ENCODE measurements at regions not wholly inside any gene's neighbourhood (a gene's known extent, or its start where the extent isn't known, plus 50 kb on each side); places are given as distances from the start of the nearest gene placed in this dataset.

DNA sequence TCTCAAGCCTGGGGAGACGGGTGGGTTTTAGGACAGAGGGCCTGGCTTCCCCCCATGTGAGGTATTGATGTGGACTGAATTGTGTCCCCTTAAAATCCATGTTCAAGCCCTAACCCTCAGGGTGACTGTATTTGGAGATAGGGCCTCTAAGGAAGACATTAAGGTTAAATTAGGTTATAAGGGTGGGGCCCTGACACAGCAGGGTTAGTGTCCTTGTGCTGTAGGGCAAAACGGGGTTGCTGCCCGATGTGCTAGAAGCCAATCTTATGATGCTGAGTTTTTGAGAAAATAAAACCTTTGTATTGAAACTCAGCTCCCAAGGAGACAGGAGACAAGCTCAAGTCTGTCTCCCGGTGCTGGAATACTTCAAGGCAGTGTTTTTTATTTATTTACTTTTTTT is 71.1 kb upstream of the NUP50 start:
- intact Hi-C loops (cut with DNase I), result no loop called here
- Histone ChIP-seq H3K9me3 (no peaks in the 10 kb centered on the region), H3K4me3 (no peak overlapping the region), H3K4me1 (no peaks in the 10 kb centered on the region), H3K36me3 (ENCODE audit: insufficient read depth in 1 of 2, low read depth in 1 of 2) (no peaks in the 10 kb centered on the region), H3K27me3 (ENCODE audit: insufficient read depth in 3 of 3, low read length in 2 of 3) (peaks cover 0 to 13% (median 6%) of the 10 kb centered on the region in 3 donors), H3K27ac (no peak overlapping the region)
- TF ChIP-seq, protein P1, sequence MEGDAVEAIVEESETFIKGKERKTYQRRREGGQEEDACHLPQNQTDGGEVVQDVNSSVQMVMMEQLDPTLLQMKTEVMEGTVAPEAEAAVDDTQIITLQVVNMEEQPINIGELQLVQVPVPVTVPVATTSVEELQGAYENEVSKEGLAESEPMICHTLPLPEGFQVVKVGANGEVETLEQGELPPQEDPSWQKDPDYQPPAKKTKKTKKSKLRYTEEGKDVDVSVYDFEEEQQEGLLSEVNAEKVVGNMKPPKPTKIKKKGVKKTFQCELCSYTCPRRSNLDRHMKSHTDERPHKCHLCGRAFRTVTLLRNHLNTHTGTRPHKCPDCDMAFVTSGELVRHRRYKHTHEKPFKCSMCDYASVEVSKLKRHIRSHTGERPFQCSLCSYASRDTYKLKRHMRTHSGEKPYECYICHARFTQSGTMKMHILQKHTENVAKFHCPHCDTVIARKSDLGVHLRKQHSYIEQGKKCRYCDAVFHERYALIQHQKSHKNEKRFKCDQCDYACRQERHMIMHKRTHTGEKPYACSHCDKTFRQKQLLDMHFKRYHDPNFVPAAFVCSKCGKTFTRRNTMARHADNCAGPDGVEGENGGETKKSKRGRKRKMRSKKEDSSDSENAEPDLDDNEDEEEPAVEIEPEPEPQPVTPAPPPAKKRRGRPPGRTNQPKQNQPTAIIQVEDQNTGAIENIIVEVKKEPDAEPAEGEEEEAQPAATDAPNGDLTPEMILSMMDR (IDR thresholded peaks at IDR 0.05), result no peak
- ATAC-seq (no peak), DNase-seq (no peak)
- 85 to 91% (median 90%) methylated on average over 4 of the region's 4 CpGs for WGBS, 3 donors

DNA sequence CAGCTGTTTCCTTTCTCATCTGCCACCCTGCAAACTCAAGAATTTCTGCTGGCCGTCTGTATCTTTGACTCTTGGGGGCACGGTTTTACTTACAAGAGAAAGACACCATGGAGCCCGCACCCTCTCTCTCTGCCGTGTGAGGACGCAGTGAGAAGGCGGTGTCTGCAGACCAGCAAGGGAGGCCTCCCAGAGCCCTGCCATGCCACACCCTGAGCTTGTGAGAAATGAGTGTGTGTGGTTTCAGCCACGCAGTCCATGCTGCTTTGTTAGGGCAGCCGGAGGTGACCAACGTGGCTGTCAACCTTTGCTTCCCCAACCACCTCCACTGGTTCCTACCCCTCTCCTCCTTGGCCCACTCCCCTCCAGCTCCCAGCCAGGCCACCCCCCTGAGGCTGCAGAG is 70.1 kb upstream of the NUP50 start:
- no peak overlapping the region for H3K27ac ChIP-seq
- intact Hi-C loops (cut with DNase I), result no loop called here
- DNase-seq (no peak), ATAC-seq (no peak)
- no peaks in the 10 kb centered on the region for H3K9me3 ChIP-seq
- peaks cover 0 to 13% (median 6%) of the 10 kb centered on the region in 3 donors for H3K27me3 ChIP-seq (ENCODE audit: insufficient read depth in 3 of 3, low read length in 2 of 3)
- 49 to 57% (median 50%) methylated on average over 9 of the region's 9 CpGs for WGBS, 3 donors
- no peak overlapping the region for H3K4me3 ChIP-seq
- TF ChIP-seq, protein P1 (IDR thresholded peaks at IDR 0.05), result no peak
- H3K4me1 ChIP-seq, result no peaks in the 10 kb centered on the region
- H3K36me3 ChIP-seq (ENCODE audit: insufficient read depth in 1 of 2, low read depth in 1 of 2), result no peaks in the 10 kb centered on the region

DNA sequence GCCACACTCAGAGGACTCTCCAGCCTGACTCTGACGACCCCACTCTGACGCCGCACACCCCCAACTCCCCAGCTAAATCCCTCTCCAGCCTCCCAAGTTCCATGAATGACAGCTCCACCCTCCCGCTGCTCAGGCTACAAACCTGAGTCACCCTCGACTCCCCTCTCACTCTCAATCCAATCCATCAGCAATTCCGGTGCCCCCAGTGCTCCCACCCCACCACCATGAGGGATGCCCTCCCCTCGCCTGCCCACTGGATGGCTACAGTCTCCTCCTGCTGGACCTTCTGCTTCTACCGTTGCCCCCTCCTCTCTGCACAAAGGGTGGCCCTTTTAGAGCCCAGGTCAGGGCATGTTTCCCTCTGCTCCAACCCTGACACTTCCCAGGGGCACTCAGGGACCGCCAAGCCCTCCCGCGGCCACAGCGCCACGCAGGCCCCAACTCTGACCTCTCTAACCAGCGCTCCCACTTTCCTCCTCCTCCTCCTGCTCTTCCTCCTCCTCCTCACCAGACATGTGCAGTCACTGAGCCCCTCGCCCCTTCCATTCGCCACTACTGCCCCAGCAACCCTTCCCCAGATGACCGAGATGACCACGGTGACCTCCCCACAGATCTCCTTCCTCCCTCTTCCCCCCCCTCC is 69.5 kb upstream of the NUP50 start:
- intact Hi-C loops (cut with DNase I), result no loop called here
- no peaks in the 10 kb centered on the region for H3K9me3 ChIP-seq
- peaks cover 0 to 13% (median 6%) of the 10 kb centered on the region in 3 donors for H3K27me3 ChIP-seq (ENCODE audit: insufficient read depth in 3 of 3, low read length in 2 of 3)
- H3K27ac ChIP-seq, result no peak overlapping the region
- H3K36me3 ChIP-seq (ENCODE audit: insufficient read depth in 1 of 2, low read depth in 1 of 2), result no peaks in the 10 kb centered on the region
- no peak overlapping the region for H3K4me3 ChIP-seq
- H3K4me1 ChIP-seq, result no peaks in the 10 kb centered on the region
- TF ChIP-seq, protein P1 (IDR thresholded peaks at IDR 0.05), result no peak
- DNase-seq, result no peak
- ATAC-seq, result no peak
- 68 to 76% (median 71%) methylated on average over 18 of the region's 18 CpGs for WGBS, 3 donors

DNA sequence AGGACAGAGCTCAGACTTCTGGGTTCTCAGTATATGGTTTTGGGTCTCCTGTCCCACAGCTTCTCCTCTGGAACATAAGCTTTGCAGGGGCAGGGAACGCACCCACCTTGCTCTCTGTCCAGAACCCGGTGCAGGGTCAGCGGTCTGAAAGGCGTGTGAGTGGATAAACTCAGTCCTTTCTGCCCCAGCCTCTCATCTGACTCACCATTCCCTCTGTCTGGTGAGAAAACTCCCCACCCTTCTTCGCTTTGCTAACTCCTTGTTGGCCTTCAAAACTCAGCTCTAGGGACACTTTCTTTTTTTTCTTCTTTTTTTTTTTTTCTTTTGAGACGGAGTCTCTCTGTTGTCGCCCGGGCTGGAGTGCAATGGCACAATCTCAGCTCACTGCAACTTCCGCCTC is 68.9 kb upstream of the NUP50 start:
- Histone ChIP-seq H3K4me1 (no peaks in the 10 kb centered on the region), H3K4me3 (no peak overlapping the region), H3K36me3 (ENCODE audit: insufficient read depth in 1 of 2, low read depth in 1 of 2) (no peaks in the 10 kb centered on the region), H3K27ac (no peak overlapping the region), H3K9me3 (no peaks in the 10 kb centered on the region), H3K27me3 (ENCODE audit: insufficient read depth in 3 of 3, low read length in 2 of 3) (peaks cover 0 to 18% (median 6%) of the 10 kb centered on the region in 3 donors)
- intact Hi-C loops (cut with DNase I), result no loop called here
- TF ChIP-seq, protein P1 (IDR thresholded peaks at IDR 0.05), result no peak
- DNase-seq (no peak), ATAC-seq (no peak)
- 67 to 83% (median 78%) methylated on average over 9 of the region's 9 CpGs for WGBS, 3 donors
